Eye (tissue), 1 donor: ENCODE measurements at regions not wholly inside any gene's neighbourhood (a gene's known extent, or its start where the extent isn't known, plus 50 kb on each side); places are given as distances from the start of the nearest gene placed in this dataset.

Experiments used
- DNase-seq: peaks from one replicate; pipeline ENCODE4 v3.0.0-alpha.2; 2015

- DNase-seq, result no peak
Observed at GRCh38 chrX:109312757-109313156, 169.1 kb downstream of the GUCY2F start.

GRCh38 chrX:109310031-109310430 is 171.9 kb downstream of the GUCY2F start:
- DNase-seq, result no peak

GRCh38 chrX:109301177-109301576 is 180.7 kb downstream of the GUCY2F start:
- DNase-seq, result no peak

GRCh38 chrX:109300415-109300814 is 181.5 kb downstream of the GUCY2F start:
- DNase-seq, result no peak

GRCh38 chrX:109299091-109299490 is 182.8 kb downstream of the GUCY2F start:
- no peak for DNase-seq

- no peak for DNase-seq
Observed at GRCh38 chrX:109294097-109294814, 187.6 kb downstream of the GUCY2F start.

- no peak for DNase-seq
Observed at GRCh38 chrX:109283870-109284269, 198.0 kb downstream of the GUCY2F start.

- DNase-seq, result no peak
Observed at GRCh38 chrX:109281483-109282275, 200.2 kb downstream of the GUCY2F start.

- DNase-seq, result no peak
Observed at GRCh38 chrX:109274806-109275205, 207.1 kb downstream of the GUCY2F start.

GRCh38 chrX:109270580-109271484 is 211.1 kb downstream of the GUCY2F start:
- DNase-seq, result no peak

GRCh38 chrX:109268340-109268739 is 213.5 kb downstream of the GUCY2F start:
- no peak for DNase-seq

- DNase-seq, result no peak
Observed at GRCh38 chrX:109266034-109266433, 215.9 kb downstream of the GUCY2F start.

- DNase-seq, result no peak
Observed at GRCh38 chrX:109264878-109265277, 217.0 kb downstream of the GUCY2F start.

GRCh38 chrX:109261279-109261678 is 220.6 kb downstream of the GUCY2F start:
- no peak for DNase-seq

GRCh38 chrX:109252789-109253188 is 229.1 kb downstream of the GUCY2F start:
- DNase-seq, result no peak

- DNase-seq, result no peak
Observed at GRCh38 chrX:109218761-109219160, 263.1 kb downstream of the GUCY2F start.

- no peak for DNase-seq
Observed at GRCh38 chrX:109199726-109200125, 282.2 kb downstream of the GUCY2F start.

- DNase-seq, result no peak
Observed at GRCh38 chrX:109190542-109190941, 291.3 kb downstream of the GUCY2F start.

- DNase-seq, result peak; percentile 68
Observed at GRCh38 chrX:109187473-109188168, 294.3 kb downstream of the GUCY2F start.

- DNase-seq, result no peak
Observed at GRCh38 chrX:109186939-109187338, 294.9 kb downstream of the GUCY2F start.

GRCh38 chrX:109184506-109185139 is 297.3 kb downstream of the GUCY2F start:
- no peak for DNase-seq

GRCh38 chrX:109172091-109172602 is 309.7 kb downstream of the GUCY2F start:
- no peak for DNase-seq
